ENCODE measurements at regions not wholly inside any gene's neighbourhood (a gene's known extent, or its start where the extent isn't known, plus 50 kb on each side); places are given as distances from the start of the nearest gene placed in this dataset.
"Not testable (repeated sequence)": the region's sequence is repeated elsewhere in the genome, so short reads cannot be mapped to it uniquely, and the experiment has no call there.

- H2AFZ ChIP-seq (replicated peaks; ENCODE audit: low read length, poor library complexity); H3K4ac ChIP-seq (ENCODE audit: low read depth, low read length); H2BK20ac ChIP-seq (ENCODE audit: low read depth, low read length); POLR2A ChIA-PET (ENCODE audit: unreplicated experiment); intact Hi-C loops (cut with micrococcal nuclease); H2BK5ac ChIP-seq (ENCODE audit: low read depth, low read length, poor library complexity, severe bottlenecking); H3K9ac ChIP-seq (ENCODE audit: low read depth, low read length); H3K23ac ChIP-seq (ENCODE audit: low read depth, low read length); H4K8ac ChIP-seq (ENCODE audit: low read depth in 2 of 2, low read length in 2 of 2); H3K9me1 ChIP-seq (ENCODE audit: insufficient read depth, low read length); in situ Hi-C loops (cut with MboI; ENCODE audit: low sequenced_read_pairs); dilution Hi-C loops (cut with HindIII; ENCODE audit: low sequenced_read_pairs, unreplicated experiment); H4K5ac ChIP-seq (ENCODE audit: low read depth, low read length); DNase-seq; H2BK120ac ChIP-seq (ENCODE audit: low read depth, low read length); H3K4me3 ChIP-seq (ENCODE audit: insufficient read depth, low read depth, low read length); ATAC-seq (ENCODE audit: low read depth); H3K9me3 ChIP-seq (ENCODE audit: control insufficient read depth, insufficient read depth, low read length); H2AK9ac ChIP-seq (replicated peaks; ENCODE audit: low read depth, low read length, poor library complexity); H3K36me3 ChIP-seq (ENCODE audit: control insufficient read depth, insufficient read depth, low read length); BruUV-seq (replicated peaks); H2BK15ac ChIP-seq (ENCODE audit: low read depth, low read length); H4K91ac ChIP-seq (ENCODE audit: insufficient read depth, low read depth, low read length); H4K20me1 ChIP-seq (ENCODE audit: insufficient read depth, low read length); H2AK5ac ChIP-seq (ENCODE audit: low read depth, low read length); H3K18ac ChIP-seq (ENCODE audit: low read depth, low read length); H3K4me1 ChIP-seq (ENCODE audit: control insufficient read depth, insufficient read depth, low read length); H3K56ac ChIP-seq (ENCODE audit: extremely low read depth, insufficient read depth, low read length); H3K14ac ChIP-seq (replicated peaks; ENCODE audit: low read depth, low read length); H3K27me3 ChIP-seq (ENCODE audit: control insufficient read depth, insufficient read depth, low read length); H3K79me1 ChIP-seq (ENCODE audit: low read depth in 1 of 2, low read length in 2 of 2); H3K27ac ChIP-seq (ENCODE audit: insufficient read depth, low read length); H3K4me2 ChIP-seq (ENCODE audit: low read depth, low read length): not testable (repeated sequence)
- no CpG with 5 or more reads among the region's 4 CpGs for WGBS, 2 experiments (ENCODE audit: extremely low coverage in 2 of 2, insufficient read length in 1 of 2)
- CTCF ChIA-PET: interaction anchor here (0.6 kb wide), 1 partner anchor 1992 kb away, joined by 11 read pairs; no protein-coding TSS in a partner anchor
These were observed 222.3 kb downstream of the NPIPA7 start for GRCh38 chr16:16601239-16601638.

- H3K27me3 ChIP-seq (ENCODE audit: control insufficient read depth, insufficient read depth, low read length); CTCF ChIA-PET; ATAC-seq (ENCODE audit: low read depth); H3K9ac ChIP-seq (ENCODE audit: low read depth, low read length); H3K9me3 ChIP-seq (ENCODE audit: control insufficient read depth, insufficient read depth, low read length); H4K5ac ChIP-seq (ENCODE audit: low read depth, low read length); H3K27ac ChIP-seq (ENCODE audit: insufficient read depth, low read length); H2BK20ac ChIP-seq (ENCODE audit: low read depth, low read length); H3K79me1 ChIP-seq (ENCODE audit: low read depth in 1 of 2, low read length in 2 of 2); H3K4ac ChIP-seq (ENCODE audit: low read depth, low read length); H2BK5ac ChIP-seq (ENCODE audit: low read depth, low read length, poor library complexity, severe bottlenecking); in situ Hi-C loops (cut with MboI; ENCODE audit: low sequenced_read_pairs); H4K91ac ChIP-seq (ENCODE audit: insufficient read depth, low read depth, low read length); H3K4me1 ChIP-seq (ENCODE audit: control insufficient read depth, insufficient read depth, low read length); BruUV-seq (replicated peaks); H3K23ac ChIP-seq (ENCODE audit: low read depth, low read length); intact Hi-C loops (cut with micrococcal nuclease); H4K8ac ChIP-seq (ENCODE audit: low read depth in 2 of 2, low read length in 2 of 2); H2AFZ ChIP-seq (replicated peaks; ENCODE audit: low read length, poor library complexity); H3K18ac ChIP-seq (ENCODE audit: low read depth, low read length); POLR2A ChIA-PET (ENCODE audit: unreplicated experiment); H3K9me1 ChIP-seq (ENCODE audit: insufficient read depth, low read length); H3K36me3 ChIP-seq (ENCODE audit: control insufficient read depth, insufficient read depth, low read length); DNase-seq; dilution Hi-C loops (cut with HindIII; ENCODE audit: low sequenced_read_pairs, unreplicated experiment); H2AK5ac ChIP-seq (ENCODE audit: low read depth, low read length); H3K56ac ChIP-seq (ENCODE audit: extremely low read depth, insufficient read depth, low read length); H2BK15ac ChIP-seq (ENCODE audit: low read depth, low read length); H3K14ac ChIP-seq (replicated peaks; ENCODE audit: low read depth, low read length); H4K20me1 ChIP-seq (ENCODE audit: insufficient read depth, low read length); H2AK9ac ChIP-seq (replicated peaks; ENCODE audit: low read depth, low read length, poor library complexity); H2BK120ac ChIP-seq (ENCODE audit: low read depth, low read length); H3K4me2 ChIP-seq (ENCODE audit: low read depth, low read length); H3K4me3 ChIP-seq (ENCODE audit: insufficient read depth, low read depth, low read length): not testable (repeated sequence)
- no CpG with 5 or more reads among the region's 8 CpGs for whole genome bisulfite sequencing, 2 experiments (ENCODE audit: extremely low coverage in 2 of 2, insufficient read length in 1 of 2)
These were observed 228.6 kb downstream of the NPIPA7 start for GRCh38 chr16:16607401-16608082.
